HFFc6 (cell line): ENCODE measurements at regions not wholly inside any gene's neighbourhood (a gene's known extent, or its start where the extent isn't known, plus 50 kb on each side); places are given as distances from the start of the nearest gene placed in this dataset.

Source experiments
- DNase-seq: peaks from one replicate; pipeline ENCODE4 v3.0.0-alpha.2; 2018
- H3K27ac Mint-ChIP-seq: 2 replicates; pipeline ENCODE4 v1.8.0; 2020; ENCODE audit warnings: mild to moderate bottlenecking, mixed read lengths
- H3K27me3 Mint-ChIP-seq: 2 replicates; pipeline ENCODE4 v1.8.0; 2021; ENCODE audit warnings: mild to moderate bottlenecking, moderate library complexity, mixed read lengths; ENCODE audit not compliant: insufficient read depth
- H3K36me3 Mint-ChIP-seq: 2 replicates; pipeline ENCODE4 v1.8.0; 2021; ENCODE audit warnings: low read depth, mixed read lengths
- H3K4me1 Mint-ChIP-seq: 2 replicates; pipeline ENCODE4 v1.8.0; 2020; ENCODE audit warnings: low read depth, mixed read lengths
- H3K4me3 Mint-ChIP-seq: 2 replicates; pipeline ENCODE4 v1.8.0; 2020; ENCODE audit warnings: mild to moderate bottlenecking, moderate library complexity, mixed read lengths
- H3K9me3 Mint-ChIP-seq: 2 replicates; pipeline ENCODE4 v1.8.0; 2020; ENCODE audit warnings: mild to moderate bottlenecking, mixed read lengths
- CTCF ChIP-seq: fragments of 200-600 bp; sonication (generic); IDR thresholded peaks from 2 replicates; pipeline ENCODE4 v1.5.0; 2021; ENCODE audit warnings: antibody characterized with exemption, mild to moderate bottlenecking

GRCh38 chr4:180560896-180561295 lies 1682.3 kb upstream of the TENM3 start:
- Mint-ChIP-seq H3K27ac (no peak overlapping the region), H3K36me3 (no peaks in the 10 kb centered on the region; the same call in 1 of the 2 replicates), H3K27me3 (no peaks in the 10 kb centered on the region; the same call in 1 of the 2 replicates), H3K4me1 (no peaks in the 10 kb centered on the region), H3K4me3 (no peak overlapping the region), H3K9me3 (peaks cover 24% of the 10 kb centered on the region)
- no peak for TF ChIP-seq CTCF
- DNase-seq, result no peak

GRCh38 chr4:180564026-180564425 lies 1679.2 kb upstream of the TENM3 start:
- H3K9me3 Mint-ChIP-seq, result peaks cover 14% of the 10 kb centered on the region
- H3K27ac Mint-ChIP-seq, result no peak overlapping the region
- no peak for DNase-seq
- H3K4me1 Mint-ChIP-seq, result no peaks in the 10 kb centered on the region
- H3K27me3 Mint-ChIP-seq, result no peaks in the 10 kb centered on the region; the same call in 1 of the 2 replicates
- no peak for TF ChIP-seq CTCF
- no peaks in the 10 kb centered on the region; the same call in 1 of the 2 replicates for H3K36me3 Mint-ChIP-seq
- no peak overlapping the region for H3K4me3 Mint-ChIP-seq

- no peak for TF ChIP-seq CTCF
- no peak overlapping the region for H3K27ac Mint-ChIP-seq
Observed at GRCh38 chr4:180564448-180564847, 1678.8 kb upstream of the TENM3 start.

GRCh38 chr4:180565856-180566431 lies 1677.3 kb upstream of the TENM3 start:
- no peak for TF ChIP-seq CTCF
- Mint-ChIP-seq H3K27me3 (no peaks in the 10 kb centered on the region; the same call in 1 of the 2 replicates), H3K27ac (no peak overlapping the region), H3K36me3 (peaks cover 3% of the 10 kb centered on the region), H3K4me1 (no peaks in the 10 kb centered on the region), H3K4me3 (no peak overlapping the region), H3K9me3 (peaks cover 17% of the 10 kb centered on the region)
- DNase-seq, result no peak

More at GRCh38 chr4:180564448-180564847, 1678.8 kb upstream of the TENM3 start:
- H3K36me3 Mint-ChIP-seq, result no peaks in the 10 kb centered on the region; the same call in 1 of the 2 replicates
- no peaks in the 10 kb centered on the region; the same call in 1 of the 2 replicates for H3K27me3 Mint-ChIP-seq
- H3K9me3 Mint-ChIP-seq, result peaks cover 14% of the 10 kb centered on the region
- no peaks in the 10 kb centered on the region for H3K4me1 Mint-ChIP-seq
- DNase-seq, result no peak
- no peak overlapping the region for H3K4me3 Mint-ChIP-seq

GRCh38 chr4:180566492-180566891 lies 1676.7 kb upstream of the TENM3 start:
- Mint-ChIP-seq H3K36me3 (peaks cover 5% of the 10 kb centered on the region), H3K4me1 (no peaks in the 10 kb centered on the region), H3K9me3 (peaks cover 21% of the 10 kb centered on the region), H3K4me3 (no peak overlapping the region), H3K27ac (no peak overlapping the region), H3K27me3 (no peaks in the 10 kb centered on the region; the same call in 1 of the 2 replicates)
- DNase-seq, result no peak
- TF ChIP-seq CTCF, result no peak
